NCI-H2171 treated with DMSO at 0.1 percent for 48 hours (cell line): ENCODE measurements at regions not wholly inside any gene's neighbourhood (a gene's known extent, or its start where the extent isn't known, plus 50 kb on each side); places are given as distances from the start of the nearest gene placed in this dataset.
"Not testable (repeated sequence)": the region's sequence is repeated elsewhere in the genome, so short reads cannot be mapped to it uniquely, and the experiment has no call there.

Experiments used
- DNase-seq: peaks from one replicate; lab custom pipeline; 2025; lab: John Stamatoyannopoulos, UW

GRCh38 chr3:79960594-79960993, 192.8 kb upstream of the ROBO1 start:
- DNase-seq, result no peak

- no peak for DNase-seq
Measured at GRCh38 chr3:79957066-79957465, 189.3 kb upstream of the ROBO1 start.

- DNase-seq, result no peak
Measured at GRCh38 chr3:79954756-79955155, 187.0 kb upstream of the ROBO1 start.

- DNase-seq, result no peak
Measured at GRCh38 chr3:79953591-79954101, 185.8 kb upstream of the ROBO1 start.

- not testable (repeated sequence) for DNase-seq
Measured at GRCh38 chr3:79951426-79951825, 183.6 kb upstream of the ROBO1 start.

- DNase-seq, result no peak
Measured at GRCh38 chr3:79947957-79948356, 180.2 kb upstream of the ROBO1 start.

GRCh38 chr3:79947469-79947868, 179.7 kb upstream of the ROBO1 start:
- DNase-seq, result no peak

- DNase-seq, result no peak
Measured at GRCh38 chr3:79937567-79937966, 169.8 kb upstream of the ROBO1 start.

GRCh38 chr3:79930196-79930595, 162.4 kb upstream of the ROBO1 start:
- DNase-seq, result no peak

GRCh38 chr3:79928687-79929408, 161.1 kb upstream of the ROBO1 start:
- DNase-seq, result no peak

GRCh38 chr3:79926522-79926921, 158.7 kb upstream of the ROBO1 start:
- DNase-seq, result no peak

- DNase-seq, result no peak
Measured at GRCh38 chr3:79922633-79923032, 154.8 kb upstream of the ROBO1 start.

GRCh38 chr3:79917561-79917960, 149.8 kb upstream of the ROBO1 start:
- no peak for DNase-seq

- no peak for DNase-seq
Measured at GRCh38 chr3:79910337-79910736, 142.5 kb upstream of the ROBO1 start.

GRCh38 chr3:79906106-79906505, 138.3 kb upstream of the ROBO1 start:
- DNase-seq, result no peak

GRCh38 chr3:79902151-79902550, 134.4 kb upstream of the ROBO1 start:
- DNase-seq, result no peak

- DNase-seq, result no peak
Measured at GRCh38 chr3:79898907-79899306, 131.1 kb upstream of the ROBO1 start.

GRCh38 chr3:79896086-79896485, 128.3 kb upstream of the ROBO1 start:
- DNase-seq, result no peak

GRCh38 chr3:79887213-79887612, 119.4 kb upstream of the ROBO1 start:
- DNase-seq, result no peak

GRCh38 chr3:79886204-79886603, 118.4 kb upstream of the ROBO1 start:
- DNase-seq, result no peak

GRCh38 chr3:79885407-79885806, 117.6 kb upstream of the ROBO1 start:
- DNase-seq, result no peak

- no peak for DNase-seq
Measured at GRCh38 chr3:79884354-79884753, 116.6 kb upstream of the ROBO1 start.

- no peak for DNase-seq
Measured at GRCh38 chr3:79881431-79881830, 113.6 kb upstream of the ROBO1 start.

- DNase-seq, result no peak
Measured at GRCh38 chr3:79878708-79879107, 110.9 kb upstream of the ROBO1 start.
